Thyroid gland (tissue), 4 donors: ENCODE measurements at regions not wholly inside any gene's neighbourhood (a gene's known extent, or its start where the extent isn't known, plus 50 kb on each side); places are given as distances from the start of the nearest gene placed in this dataset.

Experiments
- DNase-seq, 2 donors: peaks; one replicate each; pipeline ENCODE4 v3.0.0-alpha.2; 2019
- H3K27ac ChIP-seq, 3 donors: fragments of 200-600 bp; sonication (generic); 1 replicate in 2 of 3; 2 replicates in 1 of 3; pipeline ENCODE4 v1.5.1; 2016 to 2019; ENCODE audit warnings: mild to moderate bottlenecking in 1 of 3, moderate library complexity in 1 of 3
- H3K27me3 ChIP-seq: fragments of 200-600 bp; sonication (generic); one replicate; pipeline ENCODE4 v1.5.1; 2019
- H3K36me3 ChIP-seq, 2 donors: fragments of 200-600 bp; sonication (generic); one replicate each; pipeline ENCODE4 v1.5.1; 2016 to 2019
- H3K4me1 ChIP-seq, 2 donors: fragments of 200-600 bp; sonication (generic); one replicate each; pipeline ENCODE4 v1.5.1; 2017 to 2019
- H3K4me3 ChIP-seq, 3 donors: fragments of 200-600 bp; sonication (generic); replicated peaks in 1 of 3; 1 replicate in 2 of 3; 2 replicates in 1 of 3; pipeline ENCODE4 v1.5.1; 2016; ENCODE audit warnings: mild to moderate bottlenecking in 1 of 3
- H3K9me3 ChIP-seq: fragments of 200-600 bp; sonication (generic); one replicate; pipeline ENCODE4 v1.5.1; 2017
- POLR2A ChIP-seq, 2 donors: fragments of 450-650 bp; IDR thresholded peaks; one replicate each; pipeline ENCODE4 v1.6.1; 2017; ENCODE audit warnings: antibody characterized with exemption in 2 of 2, mild to moderate bottlenecking in 2 of 2, moderate library complexity in 1 of 2
- WGBS, 2 donors: methylation state at CpG; one replicate each; pipeline ENCODE4 v1.1.5; 2017; 5-methylcytosine and 5-hydroxymethylcytosine counted together
- intact Hi-C: fragments of 100-400 bp; cut with DNase I; formaldehyde crosslinking; loops from one replicate; pipeline ENCODE4 v1.15.1; 2023
- TF ChIP-seq, protein P1 (sequence below), 6 experiments: fragments of 200-600 bp in 3 of 6; fragments of 450-650 bp in 3 of 6; sonication (generic) in 3 of 6; IDR thresholded peaks; one replicate each; pipeline ENCODE4 v1.5.1; 2016 to 2019; ENCODE audit warnings: antibody characterized with exemption in 6 of 6, mild to moderate bottlenecking in 2 of 6, inconsistent platforms in 1 of 6, moderate library complexity in 1 of 6

DNA sequence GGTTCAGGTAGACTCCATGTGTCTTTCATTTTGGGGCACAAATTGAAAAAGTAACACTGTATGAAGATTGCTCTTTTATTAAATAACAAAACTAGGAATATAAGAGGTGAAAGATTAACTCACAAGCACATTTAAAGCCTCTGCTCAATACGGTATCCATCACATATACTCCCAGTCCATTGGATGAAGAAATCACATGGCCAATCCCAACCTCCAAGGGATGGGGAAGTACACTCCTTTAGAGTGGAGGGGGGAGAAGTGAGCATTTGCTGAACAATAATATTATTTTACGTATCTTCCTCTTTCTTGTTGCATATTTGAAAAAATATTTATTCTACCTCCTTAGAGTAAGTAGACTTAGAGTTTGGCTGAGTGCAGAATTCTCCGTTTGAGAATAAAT lies 316.5 kb downstream of the LMX1A start:
- H3K36me3 ChIP-seq: no peaks in the 10 kb centered on the region
- no peaks in the 10 kb centered on the region for H3K27me3 ChIP-seq
- TF ChIP-seq, protein P1, sequence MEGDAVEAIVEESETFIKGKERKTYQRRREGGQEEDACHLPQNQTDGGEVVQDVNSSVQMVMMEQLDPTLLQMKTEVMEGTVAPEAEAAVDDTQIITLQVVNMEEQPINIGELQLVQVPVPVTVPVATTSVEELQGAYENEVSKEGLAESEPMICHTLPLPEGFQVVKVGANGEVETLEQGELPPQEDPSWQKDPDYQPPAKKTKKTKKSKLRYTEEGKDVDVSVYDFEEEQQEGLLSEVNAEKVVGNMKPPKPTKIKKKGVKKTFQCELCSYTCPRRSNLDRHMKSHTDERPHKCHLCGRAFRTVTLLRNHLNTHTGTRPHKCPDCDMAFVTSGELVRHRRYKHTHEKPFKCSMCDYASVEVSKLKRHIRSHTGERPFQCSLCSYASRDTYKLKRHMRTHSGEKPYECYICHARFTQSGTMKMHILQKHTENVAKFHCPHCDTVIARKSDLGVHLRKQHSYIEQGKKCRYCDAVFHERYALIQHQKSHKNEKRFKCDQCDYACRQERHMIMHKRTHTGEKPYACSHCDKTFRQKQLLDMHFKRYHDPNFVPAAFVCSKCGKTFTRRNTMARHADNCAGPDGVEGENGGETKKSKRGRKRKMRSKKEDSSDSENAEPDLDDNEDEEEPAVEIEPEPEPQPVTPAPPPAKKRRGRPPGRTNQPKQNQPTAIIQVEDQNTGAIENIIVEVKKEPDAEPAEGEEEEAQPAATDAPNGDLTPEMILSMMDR (IDR thresholded peaks at IDR 0.05): no peak
- TF ChIP-seq POLR2A (IDR thresholded peaks at IDR 0.05): no peak
- intact Hi-C loops: no loop called here
- no peak overlapping the region for H3K27ac ChIP-seq
- H3K9me3 ChIP-seq: no peaks in the 10 kb centered on the region
- H3K4me3 ChIP-seq: no peak overlapping the region
- 51 to 68% methylated on average over 3 of the region's 3 CpGs for WGBS, 2 donors
- H3K4me1 ChIP-seq: no peaks in the 10 kb centered on the region
- DNase-seq: no peak

DNA sequence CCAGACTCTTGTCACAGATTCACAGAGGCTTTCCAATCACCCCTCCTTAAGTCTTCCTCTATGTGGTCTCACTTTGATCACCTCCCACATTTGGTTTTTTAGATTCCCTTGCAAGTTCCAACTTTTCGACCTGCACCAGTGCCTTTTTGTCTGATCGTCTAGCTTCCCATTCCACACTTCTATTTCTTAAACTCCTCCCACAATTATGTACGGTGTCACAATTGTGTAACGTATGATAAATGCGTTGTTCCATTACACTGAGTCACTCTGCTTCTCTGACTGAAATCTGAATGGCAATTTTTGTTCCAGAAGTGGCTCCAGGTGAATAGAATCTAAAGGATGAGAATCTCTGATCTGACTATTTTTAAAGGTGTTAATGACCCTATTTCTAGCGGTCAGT lies 320.1 kb downstream of the LMX1A start:
- intact Hi-C loops: no loop called here
- Histone ChIP-seq H3K9me3 (no peaks in the 10 kb centered on the region), H3K27ac (no peak overlapping the region), H3K36me3 (no peaks in the 10 kb centered on the region), H3K4me3 (no peak overlapping the region), H3K4me1 (no peaks in the 10 kb centered on the region), H3K27me3 (no peaks in the 10 kb centered on the region)
- no peak for DNase-seq
- no peak for TF ChIP-seq POLR2A (IDR thresholded peaks at IDR 0.05)
- TF ChIP-seq, protein P1 (IDR thresholded peaks at IDR 0.05): no peak
- WGBS, 2 donors: 90 to 91% methylated on average over 6 of the region's 6 CpGs

DNA sequence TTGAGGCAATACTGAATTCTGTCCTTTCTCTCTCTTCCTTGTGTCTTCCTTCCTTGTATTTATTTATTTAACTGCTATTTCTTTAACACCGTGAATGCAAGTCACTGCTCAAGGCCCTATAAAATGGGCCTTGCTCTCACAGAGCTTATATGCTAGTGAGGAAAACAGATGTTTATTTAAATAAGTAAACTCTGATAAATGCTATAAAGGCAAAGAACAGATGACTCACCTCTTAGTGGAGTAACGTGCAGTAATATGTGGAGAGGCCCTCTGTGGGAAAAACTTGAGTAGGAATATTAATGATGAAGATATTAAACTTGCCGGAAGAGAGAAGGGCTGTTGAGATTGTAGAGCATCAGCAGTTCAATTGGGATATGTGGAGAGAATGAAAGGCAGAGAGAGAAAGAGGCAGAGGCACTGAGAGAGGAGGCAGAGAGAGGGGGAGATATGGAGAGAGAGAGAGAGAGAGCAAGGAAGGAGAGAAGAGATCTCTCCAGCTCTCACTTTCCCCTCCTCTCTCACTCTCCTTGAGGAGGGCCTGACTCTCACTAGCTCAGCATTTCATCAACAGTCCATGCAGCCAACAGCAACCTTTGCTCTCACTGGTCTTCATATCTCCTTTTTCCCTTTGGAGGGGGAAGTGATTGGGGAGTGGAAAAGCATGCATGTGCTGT lies 322.2 kb downstream of the LMX1A start:
- Histone ChIP-seq H3K36me3 (no peaks in the 10 kb centered on the region), H3K4me3 (no peak overlapping the region), H3K9me3 (no peaks in the 10 kb centered on the region), H3K27me3 (no peaks in the 10 kb centered on the region), H3K4me1 (no peaks in the 10 kb centered on the region), H3K27ac (no peak overlapping the region)
- 60 to 67% methylated on average over 3 of the region's 3 CpGs for whole genome bisulfite sequencing, 2 donors
- TF ChIP-seq, protein P1 (IDR thresholded peaks at IDR 0.05): no peak
- no peak for TF ChIP-seq POLR2A (IDR thresholded peaks at IDR 0.05)
- DNase-seq: no peak
- intact Hi-C loops: no loop called here

DNA sequence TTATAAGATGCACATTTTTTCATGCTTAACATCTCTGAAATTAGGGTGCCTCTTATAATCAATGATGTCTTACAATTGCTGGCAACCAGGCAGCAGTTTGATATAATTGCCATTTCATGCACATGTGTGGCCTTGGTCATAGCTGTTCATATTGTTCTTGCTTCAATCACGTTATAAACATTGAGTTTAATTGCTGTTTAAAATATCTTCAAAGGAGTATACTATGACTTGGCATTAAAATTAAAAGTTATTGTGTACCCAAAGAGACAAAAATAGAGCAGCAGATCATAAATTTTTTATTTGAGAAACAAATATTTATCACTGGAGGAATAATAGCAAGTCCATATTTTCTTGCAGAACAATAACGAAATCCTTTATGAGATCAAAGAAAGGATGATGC lies 325.5 kb downstream of the LMX1A start:
- Histone ChIP-seq H3K9me3 (no peaks in the 10 kb centered on the region), H3K27ac (no peak overlapping the region), H3K4me3 (no peak overlapping the region), H3K36me3 (no peaks in the 10 kb centered on the region), H3K4me1 (no peaks in the 10 kb centered on the region), H3K27me3 (no peaks in the 10 kb centered on the region)
- TF ChIP-seq, protein P1 (IDR thresholded peaks at IDR 0.05): no peak
- WGBS, 2 donors: 85 to 88% methylated on average over 2 of the region's 2 CpGs
- no peak for DNase-seq
- intact Hi-C loops: no loop called here

DNA sequence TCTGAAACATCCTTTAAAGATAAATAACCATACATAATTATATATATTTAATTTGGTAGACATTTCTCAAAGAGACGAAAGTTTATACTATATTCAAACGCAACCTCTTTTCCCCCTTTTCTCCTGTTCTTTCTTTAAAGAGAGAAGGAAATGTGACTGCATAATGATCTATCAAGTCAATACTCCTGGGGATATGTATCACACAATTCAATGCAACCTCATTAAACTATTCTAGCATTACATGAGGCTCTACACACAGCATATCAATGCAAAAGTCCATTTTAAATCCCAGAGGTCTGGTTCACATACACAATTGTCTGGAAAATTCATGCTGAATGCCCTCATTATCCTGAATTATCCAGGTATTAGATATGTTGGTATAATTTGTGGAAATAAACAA lies 330.7 kb downstream of the LMX1A start:
- no peak for DNase-seq
- Histone ChIP-seq H3K4me1 (no peaks in the 10 kb centered on the region), H3K4me3 (no peak overlapping the region), H3K36me3 (no peaks in the 10 kb centered on the region), H3K9me3 (no peaks in the 10 kb centered on the region), H3K27ac (no peak overlapping the region), H3K27me3 (no peaks in the 10 kb centered on the region)
- TF ChIP-seq POLR2A (IDR thresholded peaks at IDR 0.05): no peak
- TF ChIP-seq, protein P1 (IDR thresholded peaks at IDR 0.05): no peak
- 94 to 98% methylated on average over 2 of the region's 2 CpGs for WGBS, 2 donors
- intact Hi-C loops: no loop called here
